ENCODE measurements at regions not wholly inside any gene's neighbourhood (a gene's known extent, or its start where the extent isn't known, plus 50 kb on each side); places are given as distances from the start of the nearest gene placed in this dataset.

DNA sequence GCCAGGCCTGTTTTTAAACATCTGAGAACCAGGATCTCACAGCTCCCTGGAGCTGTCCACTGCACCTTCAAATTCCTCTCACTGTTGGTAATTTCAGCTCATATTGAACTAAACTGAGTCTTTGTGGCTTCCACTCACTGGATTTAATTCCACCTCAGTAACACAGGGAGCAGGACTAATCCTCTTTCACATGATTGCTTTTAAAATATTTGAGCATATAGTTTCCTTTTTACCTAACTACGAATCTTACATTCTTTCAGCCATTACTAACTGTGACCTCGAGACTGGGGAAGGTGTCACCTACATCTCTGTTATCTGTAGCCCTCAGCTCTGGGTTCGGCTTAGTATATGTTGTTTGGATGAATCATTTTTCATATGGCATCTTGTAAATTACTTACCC lies 194.3 kb upstream of the C2CD4B start:
- Mint-ChIP-seq H3K36me3 (ENCODE audit: insufficient read depth, unreplicated experiment) (no peaks in the 10 kb centered on the region), H3K27ac (ENCODE audit: unreplicated experiment) (no peak overlapping the region), H3K9me3 (ENCODE audit: low read depth, unreplicated experiment) (no peaks in the 10 kb centered on the region), H3K27me3 (ENCODE audit: unreplicated experiment) (peaks cover 55% of the 10 kb centered on the region), H3K4me1 (ENCODE audit: low read depth, unreplicated experiment) (no peaks in the 10 kb centered on the region), H3K4me3 (ENCODE audit: low read depth, unreplicated experiment) (no peak overlapping the region)
- TF ChIP-seq, protein P1, sequence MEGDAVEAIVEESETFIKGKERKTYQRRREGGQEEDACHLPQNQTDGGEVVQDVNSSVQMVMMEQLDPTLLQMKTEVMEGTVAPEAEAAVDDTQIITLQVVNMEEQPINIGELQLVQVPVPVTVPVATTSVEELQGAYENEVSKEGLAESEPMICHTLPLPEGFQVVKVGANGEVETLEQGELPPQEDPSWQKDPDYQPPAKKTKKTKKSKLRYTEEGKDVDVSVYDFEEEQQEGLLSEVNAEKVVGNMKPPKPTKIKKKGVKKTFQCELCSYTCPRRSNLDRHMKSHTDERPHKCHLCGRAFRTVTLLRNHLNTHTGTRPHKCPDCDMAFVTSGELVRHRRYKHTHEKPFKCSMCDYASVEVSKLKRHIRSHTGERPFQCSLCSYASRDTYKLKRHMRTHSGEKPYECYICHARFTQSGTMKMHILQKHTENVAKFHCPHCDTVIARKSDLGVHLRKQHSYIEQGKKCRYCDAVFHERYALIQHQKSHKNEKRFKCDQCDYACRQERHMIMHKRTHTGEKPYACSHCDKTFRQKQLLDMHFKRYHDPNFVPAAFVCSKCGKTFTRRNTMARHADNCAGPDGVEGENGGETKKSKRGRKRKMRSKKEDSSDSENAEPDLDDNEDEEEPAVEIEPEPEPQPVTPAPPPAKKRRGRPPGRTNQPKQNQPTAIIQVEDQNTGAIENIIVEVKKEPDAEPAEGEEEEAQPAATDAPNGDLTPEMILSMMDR (IDR thresholded peaks at IDR 0.05; ENCODE audit: unreplicated experiment): no peak
- DNase-seq: no peak
- BruUV-seq (replicated peaks): no TSS peak
- CTCF ChIA-PET: interaction anchor here (0.9 kb wide), 1 partner anchor 94 kb away, joined by 3 read pairs; no protein-coding TSS in a partner anchor
- intact Hi-C loops (cut with micrococcal nuclease; ENCODE audit: unreplicated experiment): no loop called here

DNA sequence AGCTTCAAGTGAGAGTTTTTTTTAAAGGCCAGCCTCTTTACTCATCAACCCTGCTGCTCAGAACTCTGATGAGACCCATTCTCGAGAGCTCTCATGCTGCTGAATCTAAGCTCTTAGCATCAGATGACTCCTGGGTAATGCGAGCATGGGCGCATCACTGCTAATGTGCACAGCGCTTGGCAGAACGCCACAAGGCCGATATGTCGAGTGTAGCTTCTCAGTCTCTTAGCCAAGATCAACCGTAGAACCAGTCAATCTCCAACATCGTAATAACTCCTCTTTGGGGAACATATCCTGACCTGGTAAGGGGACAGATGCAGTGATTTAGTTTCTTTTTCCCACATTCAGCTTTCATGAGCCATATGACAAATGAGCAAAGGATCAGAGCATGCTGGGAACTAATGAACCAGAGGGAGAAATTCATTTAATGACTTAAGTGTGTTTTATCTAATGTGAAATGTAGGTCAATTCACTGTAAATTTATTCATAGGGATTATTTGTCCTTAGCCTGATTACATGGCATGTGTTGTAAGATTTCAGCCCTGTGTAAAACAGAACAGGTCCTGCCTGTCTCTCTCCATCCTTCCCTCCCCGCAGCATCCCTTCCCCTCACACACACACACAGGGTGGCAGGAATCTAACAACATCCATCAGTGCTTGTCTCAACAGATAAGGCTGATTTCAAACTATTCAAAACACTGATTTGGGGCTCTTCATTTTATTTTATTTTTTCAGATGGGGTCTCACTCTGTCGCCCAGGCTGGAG lies 195.4 kb upstream of the C2CD4B start:
- no peak overlapping the region for H3K4me3 Mint-ChIP-seq (ENCODE audit: low read depth, unreplicated experiment)
- H3K36me3 Mint-ChIP-seq (ENCODE audit: insufficient read depth, unreplicated experiment): no peaks in the 10 kb centered on the region
- no peak overlapping the region for H3K27ac Mint-ChIP-seq (ENCODE audit: unreplicated experiment)
- intact Hi-C loops (cut with micrococcal nuclease; ENCODE audit: unreplicated experiment): no loop called here
- H3K9me3 Mint-ChIP-seq (ENCODE audit: low read depth, unreplicated experiment): no peaks in the 10 kb centered on the region
- no TSS peak for BruUV-seq (replicated peaks)
- DNase-seq: no peak
- H3K4me1 Mint-ChIP-seq (ENCODE audit: low read depth, unreplicated experiment): no peaks in the 10 kb centered on the region
- H3K27me3 Mint-ChIP-seq (ENCODE audit: unreplicated experiment): peaks cover 49% of the 10 kb centered on the region
- CTCF ChIA-PET: interaction anchor here (0.5 kb wide), 1 partner anchor 210 kb away, joined by 3 read pairs; no protein-coding TSS in a partner anchor
- TF ChIP-seq, protein P1 (IDR thresholded peaks at IDR 0.05; ENCODE audit: unreplicated experiment): no peak

DNA sequence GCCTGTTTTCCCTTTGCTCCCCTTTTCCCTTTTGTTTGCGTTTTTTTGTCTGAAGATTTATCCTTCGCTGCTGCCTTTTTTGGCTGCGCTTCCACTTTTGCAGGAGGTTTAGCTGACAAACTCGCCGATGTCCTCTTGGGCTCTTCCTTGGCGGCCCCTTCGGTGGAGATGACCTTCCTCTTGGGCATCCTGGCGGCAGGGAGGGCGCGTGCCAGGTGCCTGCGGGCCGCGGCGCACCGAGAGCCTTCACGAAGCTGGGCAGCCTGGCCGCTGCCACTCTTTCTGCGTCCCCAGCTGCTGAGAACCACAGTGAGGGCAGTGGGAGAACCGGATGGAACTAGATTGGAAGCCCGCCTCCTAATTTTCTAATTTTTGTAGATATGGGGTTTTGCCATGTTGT lies 197.1 kb upstream of the C2CD4B start:
- Mint-ChIP-seq H3K27ac (ENCODE audit: unreplicated experiment) (no peak overlapping the region), H3K9me3 (ENCODE audit: low read depth, unreplicated experiment) (no peaks in the 10 kb centered on the region), H3K4me1 (ENCODE audit: low read depth, unreplicated experiment) (no peaks in the 10 kb centered on the region), H3K4me3 (ENCODE audit: low read depth, unreplicated experiment) (no peak overlapping the region), H3K27me3 (ENCODE audit: unreplicated experiment) (peaks cover 49% of the 10 kb centered on the region), H3K36me3 (ENCODE audit: insufficient read depth, unreplicated experiment) (no peaks in the 10 kb centered on the region)
- BruUV-seq (replicated peaks): no TSS peak
- no peak for DNase-seq
- TF ChIP-seq, protein P1 (IDR thresholded peaks at IDR 0.05; ENCODE audit: unreplicated experiment): no peak
- CTCF ChIA-PET: no interaction called here
- intact Hi-C loops (cut with micrococcal nuclease; ENCODE audit: unreplicated experiment): no loop called here

DNA sequence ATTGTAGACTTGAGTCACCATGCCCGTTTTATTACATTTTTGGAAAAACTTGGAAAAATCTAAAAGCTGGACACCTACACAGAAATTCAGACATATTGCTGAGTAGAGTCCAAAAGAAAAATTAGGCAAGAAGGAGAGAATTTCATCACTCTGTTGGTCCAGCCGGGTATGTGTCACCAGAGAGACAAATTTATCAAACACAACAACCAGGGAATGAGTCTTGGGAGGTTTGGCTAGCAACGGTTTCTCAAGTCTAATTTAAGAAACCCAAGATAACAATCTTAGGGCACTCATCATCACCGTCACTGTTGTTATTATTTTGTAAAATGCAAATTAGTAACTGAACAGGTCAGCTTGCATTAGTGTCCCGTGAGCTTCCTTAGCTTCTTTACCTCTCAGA lies 197.5 kb upstream of the C2CD4B start:
- Mint-ChIP-seq H3K36me3 (ENCODE audit: insufficient read depth, unreplicated experiment) (no peaks in the 10 kb centered on the region), H3K4me3 (ENCODE audit: low read depth, unreplicated experiment) (no peak overlapping the region), H3K27ac (ENCODE audit: unreplicated experiment) (no peak overlapping the region), H3K9me3 (ENCODE audit: low read depth, unreplicated experiment) (no peaks in the 10 kb centered on the region), H3K4me1 (ENCODE audit: low read depth, unreplicated experiment) (no peaks in the 10 kb centered on the region), H3K27me3 (ENCODE audit: unreplicated experiment) (peaks cover 49% of the 10 kb centered on the region)
- TF ChIP-seq, protein P1 (IDR thresholded peaks at IDR 0.05; ENCODE audit: unreplicated experiment): no peak
- CTCF ChIA-PET: interaction anchor here (0.6 to 0.7 kb wide), 2 partner anchors 11 to 359 kb away, joined by 3 to 5 read pairs; no protein-coding TSS in a partner anchor
- intact Hi-C loops (cut with micrococcal nuclease; ENCODE audit: unreplicated experiment): no loop called here
- no TSS peak for BruUV-seq (replicated peaks)
- DNase-seq: no peak

Measured in Calu3 (cell line).